Prostate gland (tissue), 2 donors: ENCODE measurements at regions not wholly inside any gene's neighbourhood (a gene's known extent, or its start where the extent isn't known, plus 50 kb on each side); places are given as distances from the start of the nearest gene placed in this dataset.

Experiments used
- DNase-seq: peaks from one replicate; pipeline ENCODE4 v3.0.0-alpha.2; 2019; ENCODE audit warnings: low spot score
- H3K27ac ChIP-seq, 2 donors: fragments of 200-600 bp; sonication (generic); 2 replicates each; pipeline ENCODE4 v1.5.1; 2017 to 2019
- H3K27me3 ChIP-seq: fragments of 200-600 bp; sonication (generic); replicated peaks from 2 replicates; pipeline ENCODE4 v1.5.1; 2019; ENCODE audit not compliant: insufficient read depth
- H3K36me3 ChIP-seq, 2 donors: fragments of 200-600 bp; sonication (generic); 1 replicate in 1 of 2; 2 replicates in 1 of 2; pipeline versions ENCODE4 v1.5.1 to v1.8.1; 2017 to 2019
- H3K4me1 ChIP-seq: fragments of 200-600 bp; sonication (generic); replicated peaks from 2 replicates; pipeline ENCODE4 v1.5.1; 2019
- H3K4me3 ChIP-seq, 2 donors: fragments of 200-600 bp; sonication (generic); 2 replicates each; pipeline ENCODE4 v1.5.1; 2017 to 2019
- H3K9me3 ChIP-seq: fragments of 200-600 bp; sonication (generic); 2 replicates; pipeline ENCODE4 v1.5.1; 2017
- CTCF ChIP-seq, 4 experiments: fragments of 200-600 bp in 2 of 4; fragments of 450-650 bp in 2 of 4; sonication (generic) in 2 of 4; IDR thresholded peaks; 1 replicate in 3 of 4; 2 replicates in 1 of 4; pipeline ENCODE4 v1.5.1; 2016 to 2019; ENCODE audit warnings: antibody characterized with exemption in 4 of 4, mild to moderate bottlenecking in 2 of 4, moderate library complexity in 2 of 4
- POLR2A ChIP-seq: fragments of 450-650 bp; IDR thresholded peaks from one replicate; pipeline ENCODE4 v1.6.1; 2016; ENCODE audit warnings: antibody characterized with exemption, mild to moderate bottlenecking
- POLR2AphosphoS5 ChIP-seq: sonication (generic); formaldehyde crosslinking; IDR thresholded peaks from one replicate; pipeline ENCODE4 v1.6.1; 2017; ENCODE audit warnings: antibody characterized with exemption
- WGBS: methylation state at CpG from one replicate; pipeline ENCODE4 v1.1.5; 2018; 5-methylcytosine and 5-hydroxymethylcytosine counted together
- intact Hi-C: fragments of 100-400 bp; cut with DNase I; formaldehyde crosslinking; loops from one replicate; pipeline ENCODE4 v1.14.2; 2022

GRCh38 chr18:30929718-30930117 lies 112.8 kb downstream of the DSC3 start:
- no peak for DNase-seq
- H3K27me3 ChIP-seq = no peaks in the 10 kb centered on the region
- TF ChIP-seq CTCF (IDR thresholded peaks at IDR 0.05) (no peak), POLR2A (no peak), POLR2AphosphoS5 (no peak)
- no peak overlapping the region for H3K4me3 ChIP-seq
- H3K9me3 ChIP-seq = no peaks in the 10 kb centered on the region
- 59% methylated on average over 2 of the region's 2 CpGs for WGBS
- no peak overlapping the region for H3K27ac ChIP-seq
- intact Hi-C loops = no loop called here
- no peaks in the 10 kb centered on the region for H3K4me1 ChIP-seq
- H3K36me3 ChIP-seq = no peaks in the 10 kb centered on the region

GRCh38 chr18:30929065-30929464 lies 113.5 kb downstream of the DSC3 start:
- Histone ChIP-seq H3K4me1 (no peaks in the 10 kb centered on the region), H3K27me3 (no peaks in the 10 kb centered on the region), H3K9me3 (no peaks in the 10 kb centered on the region), H3K4me3 (no peak overlapping the region), H3K27ac (no peak overlapping the region), H3K36me3 (no peaks in the 10 kb centered on the region)
- 60% methylated on average over 2 of the region's 2 CpGs for WGBS
- TF ChIP-seq POLR2A (no peak), POLR2AphosphoS5 (no peak), CTCF (IDR thresholded peaks at IDR 0.05) (no peak)
- no peak for DNase-seq
- intact Hi-C loops = no loop called here

GRCh38 chr18:30927517-30928075 lies 114.9 kb downstream of the DSC3 start:
- Histone ChIP-seq H3K27me3 (no peaks in the 10 kb centered on the region), H3K9me3 (no peaks in the 10 kb centered on the region), H3K36me3 (no peaks in the 10 kb centered on the region), H3K4me3 (no peak overlapping the region), H3K27ac (no peak overlapping the region), H3K4me1 (no peaks in the 10 kb centered on the region)
- TF ChIP-seq POLR2A (no peak), CTCF (IDR thresholded peaks at IDR 0.05) (no peak), POLR2AphosphoS5 (no peak)
- no peak for DNase-seq
- intact Hi-C loops = no loop called here
- WGBS = 46% methylated on average over 5 of the region's 5 CpGs

GRCh38 chr18:30927042-30927441 lies 115.5 kb downstream of the DSC3 start:
- H3K9me3 ChIP-seq = no peaks in the 10 kb centered on the region
- WGBS = 100% methylated on average over 1 of the region's 1 CpG
- no peak overlapping the region for H3K27ac ChIP-seq
- TF ChIP-seq POLR2A (no peak), POLR2AphosphoS5 (no peak)
- intact Hi-C loops = no loop called here
- no peak overlapping the region for H3K4me3 ChIP-seq
- H3K27me3 ChIP-seq = no peaks in the 10 kb centered on the region
- H3K36me3 ChIP-seq = no peaks in the 10 kb centered on the region
- no peak for DNase-seq
- H3K4me1 ChIP-seq = no peaks in the 10 kb centered on the region

- intact Hi-C loops = no loop called here
These were observed 116.7 kb downstream of the DSC3 start for GRCh38 chr18:30925795-30926194.

More at GRCh38 chr18:30925795-30926194, 116.7 kb downstream of the DSC3 start:
- Histone ChIP-seq H3K36me3 (no peaks in the 10 kb centered on the region), H3K9me3 (no peaks in the 10 kb centered on the region), H3K4me3 (no peak overlapping the region), H3K4me1 (no peaks in the 10 kb centered on the region), H3K27ac (no peak overlapping the region), H3K27me3 (no peaks in the 10 kb centered on the region)
- TF ChIP-seq CTCF (IDR thresholded peaks at IDR 0.05) (no peak), POLR2AphosphoS5 (no peak), POLR2A (no peak)
- WGBS = 93% methylated on average over 1 of the region's 1 CpG
- no peak for DNase-seq
